Tibial nerve (tissue), 4 donors: ENCODE measurements at regions not wholly inside any gene's neighbourhood (a gene's known extent, or its start where the extent isn't known, plus 50 kb on each side); places are given as distances from the start of the nearest gene placed in this dataset.
"Not testable (repeated sequence)": the region's sequence is repeated elsewhere in the genome, so short reads cannot be mapped to it uniquely, and the experiment has no call there.

Experiments
- DNase-seq, 2 donors: peaks; one replicate each; pipeline ENCODE4 v3.0.0-alpha.2; 2019; ENCODE audit warnings: low spot score in 2 of 2
- H3K27ac ChIP-seq, 4 donors: fragments of 200-600 bp; sonication (generic) in 3 of 4; one replicate each; pipeline ENCODE4 v1.5.1; 2017 to 2019; ENCODE audit warnings: mild to moderate bottlenecking in 1 of 4
- H3K27me3 ChIP-seq, 2 donors: fragments of 200-600 bp; sonication (generic) in 1 of 2; one replicate each; pipeline versions ENCODE4 v1.5.1 to v1.6.0; 2017 to 2019
- H3K36me3 ChIP-seq, 3 donors: fragments of 200-600 bp; sonication (generic); one replicate each; pipeline ENCODE4 v1.5.1; 2018 to 2019
- H3K4me1 ChIP-seq, 4 donors: fragments of 200-600 bp; sonication (generic) in 3 of 4; one replicate each; pipeline ENCODE4 v1.5.1; 2017 to 2019
- H3K4me3 ChIP-seq, 4 donors: fragments of 200-600 bp; sonication (generic) in 3 of 4; one replicate each; pipeline ENCODE4 v1.5.1; 2017 to 2019; ENCODE audit warnings: mild to moderate bottlenecking in 1 of 4, moderate library complexity in 1 of 4
- H3K9me3 ChIP-seq, 4 donors: fragments of 200-600 bp; sonication (generic) in 3 of 4; one replicate each; pipeline ENCODE4 v1.5.1; 2017 to 2019
- CTCF ChIP-seq, 5 experiments: fragments of 200-600 bp in 3 of 5; fragments of 450-650 bp in 2 of 5; sonication (generic) in 3 of 5; IDR thresholded peaks; one replicate each; pipeline ENCODE4 v1.5.1; 2016 to 2019; ENCODE audit warnings: antibody characterized with exemption in 5 of 5, mild to moderate bottlenecking in 3 of 5, moderate library complexity in 2 of 5
- EP300 ChIP-seq, 2 donors: sonication (generic); formaldehyde crosslinking; IDR thresholded peaks; one replicate each; pipeline ENCODE4 v1.6.1; 2017; ENCODE audit warnings: antibody characterized with exemption in 2 of 2, mild to moderate bottlenecking in 1 of 2
- POLR2A ChIP-seq, 2 donors: fragments of 450-650 bp; IDR thresholded peaks; one replicate each; pipeline ENCODE4 v1.6.1; 2017; ENCODE audit warnings: antibody characterized with exemption in 2 of 2, mild to moderate bottlenecking in 2 of 2, moderate library complexity in 2 of 2
- WGBS, 2 donors: methylation state at CpG; one replicate each; pipeline ENCODE4 v1.1.5; 2018; 5-methylcytosine and 5-hydroxymethylcytosine counted together

DNA sequence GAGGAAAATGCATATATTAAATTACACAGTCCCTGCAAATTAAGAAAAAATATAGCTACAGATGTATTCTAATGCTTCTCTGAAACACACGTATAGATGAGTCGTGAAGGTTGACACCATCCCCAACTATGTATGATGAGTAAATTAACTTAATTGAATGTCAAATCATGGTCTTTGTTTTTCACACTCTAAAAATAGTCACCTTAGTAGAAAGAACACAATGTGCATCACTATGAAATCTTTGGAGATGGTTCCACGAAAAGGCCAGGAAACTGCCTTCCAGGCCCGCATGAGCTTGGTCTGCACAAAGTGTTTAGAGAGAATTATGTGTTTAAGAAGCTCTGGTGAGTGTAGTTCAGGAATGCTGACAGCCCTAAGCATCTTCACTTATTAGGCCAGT is 313.4 kb upstream of the IL12A start:
- 90% methylated on average over 4 of the region's 4 CpGs for WGBS, 2 donors
- Histone ChIP-seq H3K4me3 (no peak overlapping the region), H3K27ac (no peak overlapping the region), H3K36me3 (no peaks in the 10 kb centered on the region), H3K9me3 (no peaks in the 10 kb centered on the region), H3K4me1 (no peaks in the 10 kb centered on the region), H3K27me3 (no peaks in the 10 kb centered on the region)
- DNase-seq, result no peak
- TF ChIP-seq CTCF (IDR thresholded peaks at IDR 0.05), result no peak
- no peak for TF ChIP-seq POLR2A (IDR thresholded peaks at IDR 0.05)
- TF ChIP-seq EP300 (IDR thresholded peaks at IDR 0.05), result no peak

DNA sequence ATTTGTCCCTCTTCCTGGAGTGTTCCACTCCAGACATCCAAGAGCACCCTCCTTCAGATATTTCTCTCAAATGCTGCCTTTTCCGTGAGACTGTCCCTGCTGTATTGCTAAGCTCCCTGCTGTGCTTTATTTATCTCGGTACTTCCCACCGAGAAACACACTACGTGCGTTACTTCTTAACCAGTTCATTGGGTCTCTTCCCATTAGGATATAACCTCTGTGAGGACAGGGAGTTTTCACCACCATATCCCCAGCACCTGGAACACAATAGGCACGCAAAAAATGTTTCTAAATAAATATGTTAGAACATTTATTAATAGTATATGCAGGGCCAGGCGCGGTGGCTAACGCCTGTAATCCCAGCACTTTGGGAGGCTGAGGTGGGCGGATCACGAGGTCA is 308.7 kb upstream of the IL12A start:
- H3K27ac ChIP-seq, result no peak overlapping the region

GRCh38 chr3:159681717-159682116 is 306.9 kb upstream of the IL12A start:
- not testable (repeated sequence) for H3K4me3 ChIP-seq, H3K36me3 ChIP-seq
- WGBS, 2 donors, result 77 to 79% methylated on average over 5 of the region's 5 CpGs

More for the DNA sequence above, 308.7 kb upstream of the IL12A start:
- no peak for DNase-seq
- Histone ChIP-seq H3K27me3 (no peaks in the 10 kb centered on the region), H3K9me3 (no peaks in the 10 kb centered on the region), H3K4me3 (no peak overlapping the region), H3K36me3 (no peaks in the 10 kb centered on the region), H3K4me1 (no peaks in the 10 kb centered on the region)
- TF ChIP-seq POLR2A (IDR thresholded peaks at IDR 0.05) (no peak), EP300 (IDR thresholded peaks at IDR 0.05) (no peak), CTCF (IDR thresholded peaks at IDR 0.05) (no peak)
- WGBS, 2 donors, result 80 to 83% methylated on average over 11 of the region's 11 CpGs

GRCh38 chr3:159685801-159686200 is 302.8 kb upstream of the IL12A start:
- no peak for DNase-seq
- H3K4me3 ChIP-seq, result no peak overlapping the region
- H3K27me3 ChIP-seq, result no peaks in the 10 kb centered on the region
- H3K27ac ChIP-seq, result no peak overlapping the region
- TF ChIP-seq EP300 (IDR thresholded peaks at IDR 0.05) (no peak), CTCF (IDR thresholded peaks at IDR 0.05) (no peak), POLR2A (IDR thresholded peaks at IDR 0.05) (no peak)
- H3K9me3 ChIP-seq, result peaks cover 0 to 23% (median 0%) of the 10 kb centered on the region in 4 donors
- H3K4me1 ChIP-seq, result no peaks in the 10 kb centered on the region
- no peaks in the 10 kb centered on the region for H3K36me3 ChIP-seq

More at GRCh38 chr3:159681717-159682116, 306.9 kb upstream of the IL12A start:
- not testable (repeated sequence) for DNase-seq, H3K27me3 ChIP-seq, H3K9me3 ChIP-seq, H3K4me1 ChIP-seq, H3K27ac ChIP-seq

GRCh38 chr3:159693226-159693625 is 295.4 kb upstream of the IL12A start:
- no peaks in the 10 kb centered on the region for H3K27me3 ChIP-seq
- WGBS, 2 donors, result 88 to 89% methylated on average over 4 of the region's 4 CpGs
- no peaks in the 10 kb centered on the region for H3K4me1 ChIP-seq
- no peak overlapping the region for H3K4me3 ChIP-seq
- DNase-seq, result no peak
- TF ChIP-seq POLR2A (IDR thresholded peaks at IDR 0.05) (no peak), EP300 (IDR thresholded peaks at IDR 0.05) (no peak), CTCF (IDR thresholded peaks at IDR 0.05) (no peak)
- H3K27ac ChIP-seq, result no peak overlapping the region
- no peaks in the 10 kb centered on the region for H3K36me3 ChIP-seq
- H3K9me3 ChIP-seq, result peaks cover 0 to 10% (median 0%) of the 10 kb centered on the region in 4 donors
